ENCODE measurements at regions not wholly inside any gene's neighbourhood (a gene's known extent, or its start where the extent isn't known, plus 50 kb on each side); places are given as distances from the start of the nearest gene placed in this dataset.

DNA sequence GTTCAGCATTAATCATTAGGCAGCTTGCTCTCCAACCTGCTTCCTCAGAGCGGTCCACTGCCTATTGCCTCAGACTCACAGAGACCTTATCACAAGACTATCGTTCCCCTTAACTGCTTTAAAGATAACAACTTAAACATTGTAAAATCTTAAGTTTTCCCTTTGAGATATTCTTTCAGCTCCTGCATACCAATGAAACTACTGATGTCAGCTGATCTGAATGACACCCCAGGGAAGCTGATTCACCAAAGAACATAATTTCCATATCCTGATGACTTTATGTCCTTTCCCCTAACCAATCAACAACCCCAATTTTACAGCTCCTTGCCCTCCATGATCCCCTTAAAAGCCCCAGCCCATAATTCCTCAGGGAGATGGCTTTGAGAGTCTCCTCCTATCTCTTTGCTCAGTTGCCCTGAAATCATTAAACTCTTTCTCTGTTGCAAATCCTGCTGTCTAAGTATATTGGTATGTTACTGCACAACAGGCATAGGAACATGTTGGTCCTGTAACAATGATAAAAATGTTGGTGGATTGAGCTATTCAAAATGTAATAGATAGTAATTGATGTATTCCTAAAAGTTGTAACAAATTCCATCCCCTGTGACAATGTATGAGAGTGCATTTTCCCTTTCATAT lies 621.4 kb upstream of the RGS18 start:
- Histone ChIP-seq H3K79me2 (ENCODE audit: control insufficient read depth, insufficient read depth, low read length) (no peaks in the 10 kb centered on the region), H3K27ac (ENCODE audit: control insufficient read depth, insufficient read depth, low read length) (no peak overlapping the region), H3K4me2 (ENCODE audit: control insufficient read depth, extremely low read depth, insufficient read depth, low read depth, low read length) (no peak overlapping the region), H2AFZ (ENCODE audit: control insufficient read depth, low read length) (no peak overlapping the region), H3K9ac (ENCODE audit: control insufficient read depth, extremely low read depth, insufficient read depth, low read length) (no peak overlapping the region), H3K36me3 (ENCODE audit: control insufficient read depth in 2 of 2, extremely low read depth in 1 of 2, insufficient read depth in 2 of 2, low read length in 2 of 2) (no peaks in the 10 kb centered on the region), H3K4me1 (ENCODE audit: control insufficient read depth, extremely low read depth, insufficient read depth, low read length) (no peaks in the 10 kb centered on the region), H3K9me1 (ENCODE audit: control insufficient read depth, extremely low read depth, insufficient read depth, low read length) (no peaks in the 10 kb centered on the region), H3K4me3 (ENCODE audit: control insufficient read depth in 2 of 3, extremely low read depth in 1 of 3, insufficient read depth in 2 of 3, low read depth in 1 of 3, low read length in 3 of 3) (no peak overlapping the region), H3K9me3 (ENCODE audit: control insufficient read depth, low read depth, low read length) (no peaks in the 10 kb centered on the region), H3K27me3 (ENCODE audit: control insufficient read depth, extremely low read depth, insufficient read depth, low read length) (no peaks in the 10 kb centered on the region), H4K20me1 (ENCODE audit: control insufficient read depth, extremely low read depth, insufficient read depth, low read length) (no peaks in the 10 kb centered on the region)
- dilution Hi-C loops (cut with MboI; ENCODE audit: extremely low pct_ligation_motif_present, low sequenced_read_pairs): no loop called here
- TF ChIP-seq, protein P1, sequence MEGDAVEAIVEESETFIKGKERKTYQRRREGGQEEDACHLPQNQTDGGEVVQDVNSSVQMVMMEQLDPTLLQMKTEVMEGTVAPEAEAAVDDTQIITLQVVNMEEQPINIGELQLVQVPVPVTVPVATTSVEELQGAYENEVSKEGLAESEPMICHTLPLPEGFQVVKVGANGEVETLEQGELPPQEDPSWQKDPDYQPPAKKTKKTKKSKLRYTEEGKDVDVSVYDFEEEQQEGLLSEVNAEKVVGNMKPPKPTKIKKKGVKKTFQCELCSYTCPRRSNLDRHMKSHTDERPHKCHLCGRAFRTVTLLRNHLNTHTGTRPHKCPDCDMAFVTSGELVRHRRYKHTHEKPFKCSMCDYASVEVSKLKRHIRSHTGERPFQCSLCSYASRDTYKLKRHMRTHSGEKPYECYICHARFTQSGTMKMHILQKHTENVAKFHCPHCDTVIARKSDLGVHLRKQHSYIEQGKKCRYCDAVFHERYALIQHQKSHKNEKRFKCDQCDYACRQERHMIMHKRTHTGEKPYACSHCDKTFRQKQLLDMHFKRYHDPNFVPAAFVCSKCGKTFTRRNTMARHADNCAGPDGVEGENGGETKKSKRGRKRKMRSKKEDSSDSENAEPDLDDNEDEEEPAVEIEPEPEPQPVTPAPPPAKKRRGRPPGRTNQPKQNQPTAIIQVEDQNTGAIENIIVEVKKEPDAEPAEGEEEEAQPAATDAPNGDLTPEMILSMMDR (optimal IDR thresholded peaks at IDR 0.05 in 1 of 3, IDR thresholded peaks at IDR 0.05 in 1 of 3, conservative IDR thresholded peaks at IDR 0.05 in 1 of 3; ENCODE audit: extremely low read depth in 1 of 3, insufficient read depth in 2 of 3, low read length in 3 of 3): no peak
- TF ChIP-seq EZH2 (IDR thresholded peaks at IDR 0.05; ENCODE audit: low read length): no peak
- DNase-seq (ENCODE audit: low read depth, low spot score) (no peak), FAIRE-seq (no peak)

DNA sequence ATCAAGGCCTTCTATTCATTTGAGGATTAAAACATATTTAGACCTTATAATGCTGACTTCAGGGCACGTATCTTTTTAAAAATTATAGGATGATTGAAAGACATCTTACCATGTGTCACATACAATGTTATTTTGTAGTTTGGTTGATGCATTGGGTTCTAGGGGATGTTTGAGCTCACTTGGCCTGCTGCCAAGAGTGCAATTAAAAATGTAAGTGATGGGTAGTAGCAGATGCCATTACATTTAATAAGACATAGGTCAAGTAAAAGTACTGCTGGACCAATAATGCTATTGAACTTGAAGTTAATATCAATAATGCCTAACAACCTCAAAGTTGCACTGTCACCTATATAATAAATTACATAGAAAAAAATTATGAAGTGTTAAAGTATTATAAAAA lies 616.5 kb upstream of the RGS18 start:
- Histone ChIP-seq H3K27ac (ENCODE audit: control insufficient read depth, insufficient read depth, low read length) (no peak overlapping the region), H3K9me1 (ENCODE audit: control insufficient read depth, extremely low read depth, insufficient read depth, low read length) (no peaks in the 10 kb centered on the region), H3K36me3 (ENCODE audit: control insufficient read depth in 2 of 2, extremely low read depth in 1 of 2, insufficient read depth in 2 of 2, low read length in 2 of 2) (no peaks in the 10 kb centered on the region), H4K20me1 (ENCODE audit: control insufficient read depth, extremely low read depth, insufficient read depth, low read length) (no peaks in the 10 kb centered on the region), H3K79me2 (ENCODE audit: control insufficient read depth, insufficient read depth, low read length) (no peaks in the 10 kb centered on the region), H3K4me3 (ENCODE audit: control insufficient read depth in 2 of 3, extremely low read depth in 1 of 3, insufficient read depth in 2 of 3, low read depth in 1 of 3, low read length in 3 of 3) (no peak overlapping the region), H3K9ac (ENCODE audit: control insufficient read depth, extremely low read depth, insufficient read depth, low read length) (no peak overlapping the region), H2AFZ (ENCODE audit: control insufficient read depth, low read length) (no peak overlapping the region), H3K4me2 (ENCODE audit: control insufficient read depth, extremely low read depth, insufficient read depth, low read depth, low read length) (no peak overlapping the region), H3K9me3 (ENCODE audit: control insufficient read depth, low read depth, low read length) (no peaks in the 10 kb centered on the region), H3K27me3 (ENCODE audit: control insufficient read depth, extremely low read depth, insufficient read depth, low read length) (no peaks in the 10 kb centered on the region), H3K4me1 (ENCODE audit: control insufficient read depth, extremely low read depth, insufficient read depth, low read length) (no peaks in the 10 kb centered on the region)
- FAIRE-seq (no peak), DNase-seq (ENCODE audit: low read depth, low spot score) (no peak)
- dilution Hi-C loops (cut with MboI; ENCODE audit: extremely low pct_ligation_motif_present, low sequenced_read_pairs): no loop called here
- TF ChIP-seq, protein P1 (optimal IDR thresholded peaks at IDR 0.05 in 1 of 3, IDR thresholded peaks at IDR 0.05 in 1 of 3, conservative IDR thresholded peaks at IDR 0.05 in 1 of 3; ENCODE audit: extremely low read depth in 1 of 3, insufficient read depth in 2 of 3, low read length in 3 of 3): no peak
- no peak for TF ChIP-seq EZH2 (IDR thresholded peaks at IDR 0.05; ENCODE audit: low read length)

Measured in keratinocyte (primary cell).